ENCODE measurements at regions not wholly inside any gene's neighbourhood (a gene's known extent, or its start where the extent isn't known, plus 50 kb on each side); places are given as distances from the start of the nearest gene placed in this dataset.

DNA sequence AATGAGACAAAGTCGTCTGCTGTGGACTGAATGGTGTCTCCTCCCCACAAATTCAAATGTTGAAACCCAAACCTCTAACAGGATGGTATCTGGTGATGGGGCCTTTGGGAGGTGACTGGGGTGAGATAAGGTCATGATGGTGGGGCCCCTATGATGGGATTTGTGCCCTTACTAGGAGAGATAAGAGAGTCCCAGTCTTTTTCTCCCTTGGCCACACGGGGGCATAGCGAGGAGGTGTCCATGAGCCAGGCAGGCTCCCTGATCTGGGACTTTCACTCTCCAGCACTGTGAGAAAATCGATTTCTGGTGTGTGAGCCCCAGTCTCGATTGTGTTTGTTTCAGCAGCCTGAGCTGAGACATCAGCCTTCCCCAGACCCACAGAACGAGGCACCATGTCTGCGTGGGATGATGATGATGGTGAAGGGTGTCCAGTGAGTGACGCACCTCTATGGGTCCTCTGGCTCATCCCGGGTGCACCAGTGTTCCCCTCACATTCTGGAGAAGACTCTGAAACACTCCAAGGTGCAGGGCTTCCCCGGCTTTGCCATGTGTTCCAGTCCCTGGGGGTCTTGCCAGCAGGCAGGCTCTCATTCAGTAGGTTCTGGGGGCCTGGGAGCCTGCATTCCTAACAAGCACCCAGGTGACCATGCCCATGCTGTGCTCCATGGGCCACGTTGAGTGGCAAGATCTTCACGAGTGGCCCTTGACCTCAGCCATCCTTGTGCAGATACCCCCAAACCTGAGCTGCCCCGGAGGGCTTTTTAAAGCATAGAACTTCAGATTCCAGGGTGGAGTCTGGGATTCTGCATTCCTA lies 363.0 kb downstream of the CTTN start:
- no peaks in the 10 kb centered on the region for H3K4me1 ChIP-seq (ENCODE audit: control insufficient read depth, insufficient read depth, low read length)
- no peaks in the 10 kb centered on the region for H3K36me3 Mint-ChIP-seq
- peaks cover 4 to 6% of the 10 kb centered on the region in 2 donors for H3K27me3 Mint-ChIP-seq (ENCODE audit: low read depth in 2 of 2)
- no peaks in the 10 kb centered on the region for H3K9me3 ChIP-seq (ENCODE audit: control insufficient read depth, insufficient read depth, low read length)
- no peak overlapping the region for H3K4me3 ChIP-seq (ENCODE audit: low read length)
- H3K9me3 Mint-ChIP-seq = no peaks in the 10 kb centered on the region
- peaks cover 2% of the 10 kb centered on the region for H3K27me3 ChIP-seq (ENCODE audit: control insufficient read depth, insufficient read depth, low read length)
- no peak overlapping the region for H3K27ac ChIP-seq (ENCODE audit: low read length)
- no peak overlapping the region for H3K4me3 Mint-ChIP-seq
- no peaks in the 10 kb centered on the region for H3K36me3 ChIP-seq (ENCODE audit: control insufficient read depth, insufficient read depth, low read length)
- H3K27ac Mint-ChIP-seq = no peak overlapping the region
- intact Hi-C loops (cut with micrococcal nuclease) = no loop called here
- no peak for TF ChIP-seq CTCF (IDR thresholded peaks at IDR 0.05)
- 80% methylated on average over 13 of the region's 13 CpGs for WGBS (ENCODE audit: insufficient coverage)
- no peak for ATAC-seq
- no peaks in the 10 kb centered on the region for H3K4me1 Mint-ChIP-seq
- no peak for DNase-seq

DNA sequence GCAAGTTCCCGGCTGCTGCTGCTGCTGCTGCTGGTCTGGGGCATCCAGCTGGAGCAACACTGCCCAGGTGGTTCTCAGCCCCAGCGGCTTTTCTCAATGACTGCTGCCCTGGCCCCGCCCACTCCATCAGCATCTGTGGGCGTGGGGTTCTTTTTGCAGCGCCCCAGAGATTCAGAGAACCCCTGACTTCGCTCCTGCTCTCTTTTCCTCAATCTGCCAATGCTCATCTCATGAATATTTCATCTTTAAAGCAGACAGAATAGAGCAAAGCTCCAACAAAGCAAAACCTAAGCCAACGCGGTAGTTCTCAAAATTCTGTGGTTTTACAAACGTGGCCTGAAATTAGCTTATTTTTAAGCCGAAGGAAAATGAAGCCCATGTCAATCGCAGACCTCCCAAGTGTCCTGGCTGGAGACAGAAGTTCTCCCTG lies 363.6 kb downstream of the CTTN start:
- H3K36me3 ChIP-seq (ENCODE audit: control insufficient read depth, insufficient read depth, low read length) = no peaks in the 10 kb centered on the region
- no peaks in the 10 kb centered on the region for H3K9me3 ChIP-seq (ENCODE audit: control insufficient read depth, insufficient read depth, low read length)
- Mint-ChIP-seq H3K4me1 (no peaks in the 10 kb centered on the region), H3K27me3 (ENCODE audit: low read depth in 2 of 2) (peaks cover 0 to 7% of the 10 kb centered on the region in 2 donors), H3K4me3 (no peak overlapping the region), H3K27ac (no peak overlapping the region), H3K9me3 (no peaks in the 10 kb centered on the region), H3K36me3 (no peaks in the 10 kb centered on the region)
- no peak overlapping the region for H3K27ac ChIP-seq (ENCODE audit: low read length)
- no peak for DNase-seq
- no peak overlapping the region for H3K4me3 ChIP-seq (ENCODE audit: low read length)
- peaks cover under 1% of the 10 kb centered on the region for H3K27me3 ChIP-seq (ENCODE audit: control insufficient read depth, insufficient read depth, low read length)
- no peaks in the 10 kb centered on the region for H3K4me1 ChIP-seq (ENCODE audit: control insufficient read depth, insufficient read depth, low read length)
- TF ChIP-seq CTCF (IDR thresholded peaks at IDR 0.05) = no peak
- ATAC-seq = no peak
- intact Hi-C loops (cut with micrococcal nuclease) = no loop called here
- WGBS (ENCODE audit: insufficient coverage) = 76% methylated on average over 11 of the region's 11 CpGs

DNA sequence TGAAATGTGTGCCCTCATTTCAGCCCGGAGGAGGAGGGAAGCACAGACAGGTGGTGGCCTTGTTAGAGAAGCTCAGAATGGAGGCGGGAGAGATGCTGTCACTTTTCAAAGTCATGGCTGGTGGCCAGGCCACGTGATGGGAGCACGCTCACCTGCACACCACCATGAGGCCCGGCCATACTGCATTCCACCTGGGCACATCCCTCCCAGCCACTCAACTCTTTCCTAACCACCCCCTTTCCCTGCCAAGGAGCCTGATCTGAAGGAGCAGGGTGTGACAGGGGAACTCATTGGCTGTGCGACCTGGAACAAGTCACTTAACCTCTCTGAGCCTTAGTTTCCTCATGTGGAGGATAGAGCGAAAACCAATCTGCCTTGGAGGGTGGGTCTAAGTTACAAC lies 364.5 kb downstream of the CTTN start:
- Histone ChIP-seq H3K4me3 (ENCODE audit: low read length) (no peak overlapping the region), H3K9me3 (ENCODE audit: control insufficient read depth, insufficient read depth, low read length) (no peaks in the 10 kb centered on the region), H3K27ac (ENCODE audit: low read length) (no peak overlapping the region), H3K27me3 (ENCODE audit: control insufficient read depth, insufficient read depth, low read length) (no peaks in the 10 kb centered on the region), H3K4me1 (ENCODE audit: control insufficient read depth, insufficient read depth, low read length) (no peaks in the 10 kb centered on the region), H3K36me3 (ENCODE audit: control insufficient read depth, insufficient read depth, low read length) (no peaks in the 10 kb centered on the region)
- 84% methylated on average over 7 of the region's 7 CpGs for WGBS (ENCODE audit: insufficient coverage)
- ATAC-seq = no peak
- H3K4me1 Mint-ChIP-seq = no peaks in the 10 kb centered on the region
- H3K9me3 Mint-ChIP-seq = no peaks in the 10 kb centered on the region
- H3K27ac Mint-ChIP-seq = no peak overlapping the region
- intact Hi-C loops (cut with micrococcal nuclease) = no loop called here
- no peak for DNase-seq
- TF ChIP-seq CTCF (IDR thresholded peaks at IDR 0.05) = no peak
- H3K27me3 Mint-ChIP-seq (ENCODE audit: low read depth in 2 of 2) = peaks cover 0 to 7% of the 10 kb centered on the region in 2 donors
- no peaks in the 10 kb centered on the region for H3K36me3 Mint-ChIP-seq
- no peak overlapping the region for H3K4me3 Mint-ChIP-seq

DNA sequence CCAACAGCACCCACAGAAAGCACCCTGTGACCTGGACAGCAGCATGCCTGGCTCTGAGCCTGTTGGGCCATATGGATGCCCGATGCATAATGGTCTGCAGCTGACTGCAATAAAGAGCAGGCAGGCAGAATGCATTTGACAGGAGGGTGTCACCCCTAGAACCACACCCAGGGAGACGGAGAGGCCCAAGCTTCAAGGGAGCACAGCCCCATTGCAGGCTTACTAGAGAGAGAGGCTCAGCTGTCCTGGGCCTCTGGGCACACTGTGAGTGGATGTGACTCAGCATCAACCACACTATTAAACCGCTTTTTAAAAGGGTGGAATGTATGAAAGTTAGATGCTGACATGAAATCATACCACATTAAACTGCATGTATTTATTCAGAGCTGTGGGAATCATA lies 365.3 kb downstream of the CTTN start:
- no peaks in the 10 kb centered on the region for H3K36me3 Mint-ChIP-seq
- no peaks in the 10 kb centered on the region for H3K9me3 ChIP-seq (ENCODE audit: control insufficient read depth, insufficient read depth, low read length)
- no peaks in the 10 kb centered on the region for H3K4me1 ChIP-seq (ENCODE audit: control insufficient read depth, insufficient read depth, low read length)
- H3K4me3 Mint-ChIP-seq = no peak overlapping the region
- no peaks in the 10 kb centered on the region for H3K9me3 Mint-ChIP-seq
- no peaks in the 10 kb centered on the region for H3K36me3 ChIP-seq (ENCODE audit: control insufficient read depth, insufficient read depth, low read length)
- 100% methylated on average over 2 of the region's 3 CpGs for WGBS (ENCODE audit: insufficient coverage)
- H3K4me3 ChIP-seq (ENCODE audit: low read length) = no peak overlapping the region
- intact Hi-C loops (cut with micrococcal nuclease) = no loop called here
- H3K27me3 ChIP-seq (ENCODE audit: control insufficient read depth, insufficient read depth, low read length) = no peaks in the 10 kb centered on the region
- peaks cover 0 to 7% of the 10 kb centered on the region in 2 donors for H3K27me3 Mint-ChIP-seq (ENCODE audit: low read depth in 2 of 2)
- no peak for TF ChIP-seq CTCF (IDR thresholded peaks at IDR 0.05)
- no peak for DNase-seq
- H3K27ac Mint-ChIP-seq = no peak overlapping the region
- H3K4me1 Mint-ChIP-seq = no peaks in the 10 kb centered on the region
- H3K27ac ChIP-seq (ENCODE audit: low read length) = no peak overlapping the region
- no peak for ATAC-seq
